IMR-90 (cell line): ENCODE measurements at regions not wholly inside any gene's neighbourhood (a gene's known extent, or its start where the extent isn't known, plus 50 kb on each side); places are given as distances from the start of the nearest gene placed in this dataset.

ENCODE experiments used
- ATAC-seq: fragments of 200-7000 bp; cut with Tn5 transposase; 2 replicates; pipeline ENCODE4 v1.9.1; 2020; ENCODE audit warnings: low read depth, mild to moderate bottlenecking, moderate library complexity
- BruUV-seq: library from RNA; stranded (reverse); fragments of 400-500 nt; replicated peaks from 2 replicates; lab custom pipeline; 2021; lab: Mats Ljungman, UMichigan
- CTCF ChIA-PET: fragments of 300-600 bp; formaldehyde crosslinking; extraction: SDS; loops from one replicate; lab custom pipeline; 2021; ENCODE audit warnings: antibody characterized with exemption; lab: Yijun Ruan, JAX
- POLR2A ChIA-PET: fragments of 300-600 bp; sonication (Branson Sonifier 250); formaldehyde crosslinking; loops from one replicate; lab custom pipeline; 2022; ENCODE audit warnings: antibody characterized with exemption; ENCODE audit not compliant: unreplicated experiment; lab: Charles Lee
- DNase-seq: peaks from one replicate; pipeline ENCODE4 v3.0.0; 2013
- H2AFZ ChIP-seq: replicated peaks from 2 replicates; pipeline ENCODE3; 2013; ENCODE audit warnings: low read length, mild to moderate bottlenecking; ENCODE audit not compliant: poor library complexity
- H2AK5ac ChIP-seq: 2 replicates; pipeline ENCODE4 v1.6.1; 2013; ENCODE audit warnings: low read depth, low read length, inconsistent platforms
- H2AK9ac ChIP-seq: replicated peaks from 2 replicates; pipeline ENCODE3; 2013; ENCODE audit warnings: mild to moderate bottlenecking, low read depth, low read length, moderate library complexity; ENCODE audit not compliant: poor library complexity
- H2BK120ac ChIP-seq: 2 replicates; pipeline ENCODE4 v1.6.1; 2013; ENCODE audit warnings: low read depth, low read length, inconsistent platforms
- H2BK15ac ChIP-seq: 3 replicates; pipeline ENCODE4 v1.6.1; 2013; ENCODE audit warnings: low read depth, low read length, inconsistent platforms
- H2BK20ac ChIP-seq: 2 replicates; pipeline ENCODE4 v1.6.1; 2013; ENCODE audit warnings: low read depth, mild to moderate bottlenecking, inconsistent platforms, low read length, moderate library complexity
- H2BK5ac ChIP-seq: 2 replicates; pipeline ENCODE4 v1.6.1; 2013; ENCODE audit warnings: mild to moderate bottlenecking, low read depth, low read length, inconsistent platforms; ENCODE audit not compliant: poor library complexity, severe bottlenecking
- H3K14ac ChIP-seq: replicated peaks from 2 replicates; pipeline ENCODE4 v1.6.1; 2013; ENCODE audit warnings: low read depth, low read length, inconsistent platforms
- H3K18ac ChIP-seq: 2 replicates; pipeline ENCODE4 v1.6.1; 2013; ENCODE audit warnings: low read depth, low read length, control low read depth
- H3K23ac ChIP-seq: 2 replicates; pipeline ENCODE4 v1.6.1; 2013; ENCODE audit warnings: low read depth, low read length, inconsistent platforms
- H3K27ac ChIP-seq: 2 replicates; pipeline ENCODE4 v1.5.1; 2013; ENCODE audit warnings: mild to moderate bottlenecking, control low read depth, low read length; ENCODE audit not compliant: insufficient read depth
- H3K27me3 ChIP-seq: 2 replicates; pipeline ENCODE4 v1.6.1; 2013; ENCODE audit warnings: low read length; ENCODE audit not compliant: control insufficient read depth, insufficient read depth
- H3K36me3 ChIP-seq: 2 replicates; pipeline ENCODE4 v1.6.1; 2013; ENCODE audit warnings: low read length, mixed read lengths; ENCODE audit not compliant: control insufficient read depth, insufficient read depth
- H3K4ac ChIP-seq: 2 replicates; pipeline ENCODE4 v1.6.1; 2013; ENCODE audit warnings: low read depth, low read length, inconsistent platforms
- H3K4me1 ChIP-seq: 2 replicates; pipeline ENCODE4 v1.6.1; 2013; ENCODE audit warnings: low read length, mixed read lengths; ENCODE audit not compliant: control insufficient read depth, insufficient read depth
- H3K4me2 ChIP-seq: 2 replicates; pipeline ENCODE4 v1.6.1; 2013; ENCODE audit warnings: low read depth, mild to moderate bottlenecking, control low read depth, low read length, moderate library complexity
- H3K4me3 ChIP-seq: 2 replicates; pipeline ENCODE4 v1.5.1; 2013; ENCODE audit warnings: low read depth, mild to moderate bottlenecking, control low read depth, low read length, moderate library complexity; ENCODE audit not compliant: insufficient read depth
- H3K56ac ChIP-seq: 2 replicates; pipeline ENCODE4 v1.6.1; 2013; ENCODE audit warnings: low read length, inconsistent platforms; ENCODE audit not compliant: insufficient read depth; ENCODE audit errors: extremely low read depth
- H3K79me1 ChIP-seq, 2 experiments: 2 replicates each; pipeline ENCODE4 v1.6.1; 2013; ENCODE audit warnings: low read length in 2 of 2, inconsistent platforms in 1 of 2, low read depth in 1 of 2
- H3K9ac ChIP-seq: 2 replicates; pipeline ENCODE4 v1.6.1; 2013; ENCODE audit warnings: low read depth, low read length, control low read depth
- H3K9me1 ChIP-seq: 2 replicates; pipeline ENCODE4 v1.6.1; 2013; ENCODE audit warnings: low read length, inconsistent platforms; ENCODE audit not compliant: insufficient read depth
- H3K9me3 ChIP-seq: 2 replicates; pipeline ENCODE4 v1.6.1; 2013; ENCODE audit warnings: low read length; ENCODE audit not compliant: control insufficient read depth, insufficient read depth
- H4K20me1 ChIP-seq: 2 replicates; pipeline ENCODE4 v1.6.1; 2013; ENCODE audit warnings: low read length, inconsistent platforms; ENCODE audit not compliant: insufficient read depth
- H4K5ac ChIP-seq: 2 replicates; pipeline ENCODE4 v1.6.1; 2013; ENCODE audit warnings: mild to moderate bottlenecking, low read depth, low read length, control low read depth
- H4K8ac ChIP-seq, 2 experiments: 2 replicates each; pipeline ENCODE4 v1.6.1; 2013; ENCODE audit warnings: low read depth in 2 of 2, low read length in 2 of 2, control low read depth in 1 of 2, inconsistent platforms in 1 of 2
- H4K91ac ChIP-seq: 2 replicates; pipeline ENCODE4 v1.6.1; 2013; ENCODE audit warnings: low read depth, low read length, inconsistent platforms; ENCODE audit not compliant: insufficient read depth
- CEBPB ChIP-seq: IDR thresholded peaks from 2 replicates; pipeline ENCODE4 v1.6.1; 2012; ENCODE audit warnings: low read depth, low read length, improper control_type of control experiment
- CHD1 ChIP-seq: IDR thresholded peaks from 2 replicates; pipeline ENCODE4 v1.6.1; 2012; ENCODE audit warnings: low read depth, low read length, improper control_type of control experiment
- ELK1 ChIP-seq: fragments of 150-350 bp; IDR thresholded peaks from 2 replicates; pipeline ENCODE4 v1.6.1; 2016; ENCODE audit warnings: low read depth, mild to moderate bottlenecking, low read length, moderate library complexity, borderline replicate concordance
- FOS ChIP-seq: fragments of 150-350 bp; IDR thresholded peaks from 2 replicates; pipeline ENCODE4 v1.6.1; 2016; ENCODE audit warnings: low read depth, low read length
- MAFK ChIP-seq: IDR thresholded peaks from 2 replicates; pipeline ENCODE4 v1.6.1; 2012; ENCODE audit warnings: low read depth, low read length, improper control_type of control experiment
- MAZ ChIP-seq: IDR thresholded peaks from 2 replicates; pipeline ENCODE4 v1.6.1; 2012; ENCODE audit warnings: low read depth, mild to moderate bottlenecking, low read length, improper control_type of control experiment, moderate library complexity, borderline replicate concordance
- MXI1 ChIP-seq: IDR thresholded peaks from 2 replicates; pipeline ENCODE4 v1.6.1; 2012; ENCODE audit warnings: low read depth, mild to moderate bottlenecking, low read length, moderate library complexity, borderline replicate concordance
- NFE2L2 ChIP-seq: fragments of 150-350 bp; IDR thresholded peaks from 2 replicates; pipeline ENCODE4 v1.6.1; 2016; ENCODE audit warnings: low read depth, mild to moderate bottlenecking, low read length
- POLR2A ChIP-seq: IDR thresholded peaks from 2 replicates; pipeline ENCODE4 v1.6.1; 2012; ENCODE audit warnings: mild to moderate bottlenecking, low read depth, low read length
- RAD21 ChIP-seq: IDR thresholded peaks from 2 replicates; pipeline ENCODE4 v1.6.1; 2012; ENCODE audit warnings: low read length, improper control_type of control experiment
- RCOR1 ChIP-seq: IDR thresholded peaks from 2 replicates; pipeline ENCODE4 v1.6.1; 2012; ENCODE audit warnings: mild to moderate bottlenecking, low read length, improper control_type of control experiment; ENCODE audit not compliant: insufficient replicate concordance
- RFX5 ChIP-seq: IDR thresholded peaks from 2 replicates; pipeline ENCODE4 v1.8.0; 2012; ENCODE audit warnings: low read depth, mild to moderate bottlenecking, low read length, moderate library complexity
- SMC3 ChIP-seq: fragments of 150-350 bp; IDR thresholded peaks from 2 replicates; pipeline ENCODE4 v1.6.1; 2016; ENCODE audit warnings: low read depth, mild to moderate bottlenecking, antibody characterized with exemption, low read length, moderate library complexity
- USF2 ChIP-seq: fragments of 150-350 bp; IDR thresholded peaks from 2 replicates; pipeline ENCODE4 v1.6.1; 2017; ENCODE audit warnings: mild to moderate bottlenecking, antibody characterized with exemption, low read length, low read depth
- WGBS, 2 experiments: methylation state at CpG; one replicate each; pipeline versions ENCODE4 v1.1.5 to v1.1.7; 2013; ENCODE audit warnings: missing lambda C conversion rate in 2 of 2; ENCODE audit not compliant: insufficient read length in 1 of 2; ENCODE audit errors: extremely low coverage in 2 of 2; 5-methylcytosine and 5-hydroxymethylcytosine counted together
- dilution Hi-C: fragments of 300-500 bp; cut with HindIII; formaldehyde crosslinking; loops from one replicate; pipeline ENCODE4 v1.14.3; 2018; ENCODE audit warnings: low sequenced_read_pairs; ENCODE audit not compliant: unreplicated experiment
- in situ Hi-C: fragments of 300-500 bp; cut with MboI; formaldehyde crosslinking; loops from 3 replicates; pipeline ENCODE4 v1.14.3; 2019; ENCODE audit warnings: low sequenced_read_pairs, inconsistent platforms, mixed read lengths
- intact Hi-C: fragments of 100-400 bp; cut with micrococcal nuclease; formaldehyde crosslinking; loops from 2 replicates; pipeline ENCODE4 v1.10.0; 2022

DNA sequence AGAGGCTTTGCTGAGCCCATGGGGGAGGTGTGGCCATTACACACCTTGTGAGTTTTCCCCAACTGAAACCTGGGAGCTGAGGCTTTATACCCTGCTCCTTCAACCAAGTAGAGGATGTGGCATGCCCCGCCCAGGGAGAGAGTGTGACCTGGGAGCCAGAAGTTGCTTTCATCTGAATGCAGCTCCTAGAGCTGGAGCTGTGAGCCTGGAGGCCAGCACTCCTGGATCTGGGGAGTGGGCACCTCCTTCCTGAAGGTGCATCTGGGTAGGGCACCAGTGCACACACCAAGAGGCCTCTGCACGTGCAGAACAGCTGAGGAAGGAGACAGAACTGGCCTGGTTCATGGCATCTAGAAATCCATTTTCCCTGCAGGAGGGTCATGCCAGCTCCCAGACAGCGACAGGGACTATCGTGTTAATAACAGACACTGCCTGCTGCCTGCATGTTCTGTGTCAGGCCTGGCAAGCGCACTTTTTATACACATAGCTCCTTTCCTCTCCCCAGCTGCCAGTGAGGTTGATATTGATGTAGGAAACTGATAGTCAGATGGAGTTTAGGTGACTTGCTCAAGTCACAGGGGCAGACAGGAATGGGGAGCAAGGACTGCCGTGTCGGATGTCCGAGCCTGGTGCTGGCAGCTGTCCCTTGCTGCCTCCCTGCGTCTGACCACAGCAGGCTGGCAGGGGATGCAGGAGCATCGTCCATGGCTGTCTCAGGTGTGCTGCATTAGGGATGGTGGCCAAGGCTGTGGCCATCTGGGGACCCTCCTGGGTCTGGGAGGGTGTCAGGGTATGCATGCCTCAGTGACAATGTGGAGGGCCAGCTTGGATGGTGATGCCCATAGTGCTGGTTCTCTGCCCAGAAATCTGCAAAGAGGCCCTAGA lies 189.9 kb upstream of the CXCL12 start:
- Histone ChIP-seq H2AK9ac (no peak overlapping the region), H2BK120ac (no peak overlapping the region), H3K23ac (no peak overlapping the region), H3K9ac (no peak overlapping the region), H2BK15ac (no peak overlapping the region), H3K4ac (no peak overlapping the region; the same call in 1 of the 2 replicates), H4K8ac (no peak overlapping the region), H4K5ac (no peak overlapping the region), H2BK20ac (no peak overlapping the region), H3K36me3 (no peaks in the 10 kb centered on the region), H3K9me1 (peaks cover 10% of the 10 kb centered on the region), H2BK5ac (no peak overlapping the region), H3K4me1 (peaks cover 7% of the 10 kb centered on the region), H3K4me2 (no peak overlapping the region), H3K56ac (no peak overlapping the region), H2AK5ac (no peak overlapping the region), H2AFZ (no peak overlapping the region), H3K9me3 (no peaks in the 10 kb centered on the region), H3K79me1 (no peaks in the 10 kb centered on the region; a peak in 1 of 4 replicates), H4K91ac (no peak overlapping the region), H3K14ac (no peak overlapping the region), H4K20me1 (no peaks in the 10 kb centered on the region), H3K27me3 (no peaks in the 10 kb centered on the region), H3K4me3 (no peak overlapping the region), H3K27ac (no peak overlapping the region), H3K18ac (no peak overlapping the region)
- intact Hi-C loops: no loop called here
- dilution Hi-C loops: no loop called here
- BruUV-seq: no TSS peak
- DNase-seq (no peak), ATAC-seq (no peak)
- POLR2A ChIA-PET: no interaction called here
- WGBS, 2 experiments: 91% methylated on average over 6 of the region's 10 CpGs; no CpG with 5 or more reads in 1 of the 2 experiments
- in situ Hi-C loops: no loop called here
- TF ChIP-seq ELK1: no peak
- TF ChIP-seq CHD1: no peak
- no peak for TF ChIP-seq FOS
- TF ChIP-seq SMC3: no peak
- TF ChIP-seq MAZ: no peak
- no peak for TF ChIP-seq POLR2A
- no peak for TF ChIP-seq MAFK
- no peak for TF ChIP-seq RFX5
- no peak for TF ChIP-seq RAD21
- TF ChIP-seq RCOR1: no peak
- TF ChIP-seq CEBPB: no peak
- no peak for TF ChIP-seq MXI1
- no peak for TF ChIP-seq USF2
- TF ChIP-seq NFE2L2: no peak
- CTCF ChIA-PET: interaction anchor here (0.6 kb wide), 1 partner anchor 788 kb away, joined by 3 read pairs; no protein-coding TSS in a partner anchor
